C4-2B (cell line): ENCODE measurements at regions not wholly inside any gene's neighbourhood (a gene's known extent, or its start where the extent isn't known, plus 50 kb on each side); places are given as distances from the start of the nearest gene placed in this dataset.

Experiments used
- ZFX ChIP-seq: fragments of 450-650 bp; IDR thresholded peaks from 2 replicates; pipeline ENCODE4 v1.6.1; 2017
- TF ChIP-seq, protein P1 (sequence below): fragments of 450-650 bp; conservative IDR thresholded peaks from 2 replicates; pipeline ENCODE4 v1.5.1; 2017; ENCODE audit warnings: mild to moderate bottlenecking

DNA sequence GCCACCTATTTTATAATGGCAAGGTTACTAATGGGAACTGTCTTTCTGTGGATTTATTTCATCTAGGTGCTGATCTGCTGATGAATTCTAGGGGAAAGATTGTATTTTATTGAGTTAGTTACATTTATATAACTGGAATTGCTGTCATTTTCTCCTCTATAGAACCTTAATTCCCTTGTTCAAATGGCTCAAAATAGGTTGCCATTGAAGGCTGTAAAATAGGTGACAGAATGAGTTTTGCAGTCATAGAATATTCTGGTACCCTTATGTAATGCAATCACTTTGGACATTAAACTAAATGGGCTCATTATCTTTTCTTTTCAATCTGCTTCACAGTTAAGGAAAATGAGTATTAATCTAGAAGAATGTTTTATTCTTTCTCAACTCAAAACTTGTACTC lies 131.0 kb downstream of the CTH start:
- TF ChIP-seq, protein P1, sequence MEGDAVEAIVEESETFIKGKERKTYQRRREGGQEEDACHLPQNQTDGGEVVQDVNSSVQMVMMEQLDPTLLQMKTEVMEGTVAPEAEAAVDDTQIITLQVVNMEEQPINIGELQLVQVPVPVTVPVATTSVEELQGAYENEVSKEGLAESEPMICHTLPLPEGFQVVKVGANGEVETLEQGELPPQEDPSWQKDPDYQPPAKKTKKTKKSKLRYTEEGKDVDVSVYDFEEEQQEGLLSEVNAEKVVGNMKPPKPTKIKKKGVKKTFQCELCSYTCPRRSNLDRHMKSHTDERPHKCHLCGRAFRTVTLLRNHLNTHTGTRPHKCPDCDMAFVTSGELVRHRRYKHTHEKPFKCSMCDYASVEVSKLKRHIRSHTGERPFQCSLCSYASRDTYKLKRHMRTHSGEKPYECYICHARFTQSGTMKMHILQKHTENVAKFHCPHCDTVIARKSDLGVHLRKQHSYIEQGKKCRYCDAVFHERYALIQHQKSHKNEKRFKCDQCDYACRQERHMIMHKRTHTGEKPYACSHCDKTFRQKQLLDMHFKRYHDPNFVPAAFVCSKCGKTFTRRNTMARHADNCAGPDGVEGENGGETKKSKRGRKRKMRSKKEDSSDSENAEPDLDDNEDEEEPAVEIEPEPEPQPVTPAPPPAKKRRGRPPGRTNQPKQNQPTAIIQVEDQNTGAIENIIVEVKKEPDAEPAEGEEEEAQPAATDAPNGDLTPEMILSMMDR, result no peak
- no peak for TF ChIP-seq ZFX
